NOMO-1 (cell line): ENCODE measurements at regions not wholly inside any gene's neighbourhood (a gene's known extent, or its start where the extent isn't known, plus 50 kb on each side); places are given as distances from the start of the nearest gene placed in this dataset.
A peak's percentile ranks its signal among the peaks of the same experiment; 100 is the strongest.

Experiments
- DNase-seq, 2 experiments: peaks; one replicate each; lab custom pipeline; 2025; ENCODE audit not compliant: unreplicated experiment in 2 of 2; lab: John Stamatoyannopoulos, UW

DNA sequence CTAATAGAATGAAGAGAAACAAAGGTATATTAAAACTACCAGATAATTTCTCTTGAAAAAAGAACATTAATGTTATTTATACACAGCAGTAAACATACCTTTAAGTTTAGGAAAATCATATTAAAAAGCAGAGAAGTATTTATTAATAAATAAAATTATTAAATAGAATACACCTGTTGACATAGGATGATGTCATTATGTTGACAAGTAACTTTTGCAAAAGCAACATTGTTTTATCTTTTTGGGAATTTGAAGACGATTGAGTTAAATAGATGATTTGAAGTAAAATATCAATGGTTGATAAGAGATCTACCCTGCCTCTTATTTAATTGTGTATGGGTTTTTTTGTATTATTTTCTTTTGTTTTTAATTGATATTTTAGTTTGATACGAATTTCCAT, 711.1 kb upstream of the NUDT12 start:
- no peak for DNase-seq

DNA sequence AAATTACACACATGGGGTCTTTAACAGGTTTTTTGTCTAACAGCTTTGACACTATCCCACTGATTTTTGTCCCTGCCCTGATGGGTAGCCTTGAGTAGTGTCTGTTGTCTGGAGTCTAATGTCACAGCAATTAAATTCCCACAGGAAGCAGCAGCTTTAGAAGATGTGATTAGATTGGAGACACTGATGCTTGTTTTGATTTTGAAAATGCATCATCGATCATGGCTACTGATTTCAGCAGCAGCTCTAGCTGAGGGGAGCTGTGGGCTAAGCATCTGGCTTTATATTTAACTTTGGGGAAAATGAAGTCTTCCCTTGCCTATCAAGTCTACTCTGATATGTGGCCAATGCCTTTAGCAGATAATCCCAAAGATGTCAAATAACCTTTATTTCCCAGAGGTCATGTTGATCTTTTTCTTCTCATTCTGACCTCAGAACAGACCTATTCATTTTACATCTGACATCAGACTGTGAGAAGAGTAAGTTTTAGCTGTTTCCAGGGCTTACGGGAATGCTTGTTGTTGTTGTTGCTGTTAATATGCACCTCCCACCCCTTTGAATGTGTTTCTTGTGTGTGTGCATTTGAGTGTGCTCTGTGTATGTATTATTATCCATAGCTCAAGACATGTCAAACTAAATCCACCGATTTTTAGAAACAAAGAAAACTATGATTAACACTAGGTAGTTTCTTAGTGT, 704.9 kb upstream of the NUDT12 start:
- no peak for DNase-seq

DNA sequence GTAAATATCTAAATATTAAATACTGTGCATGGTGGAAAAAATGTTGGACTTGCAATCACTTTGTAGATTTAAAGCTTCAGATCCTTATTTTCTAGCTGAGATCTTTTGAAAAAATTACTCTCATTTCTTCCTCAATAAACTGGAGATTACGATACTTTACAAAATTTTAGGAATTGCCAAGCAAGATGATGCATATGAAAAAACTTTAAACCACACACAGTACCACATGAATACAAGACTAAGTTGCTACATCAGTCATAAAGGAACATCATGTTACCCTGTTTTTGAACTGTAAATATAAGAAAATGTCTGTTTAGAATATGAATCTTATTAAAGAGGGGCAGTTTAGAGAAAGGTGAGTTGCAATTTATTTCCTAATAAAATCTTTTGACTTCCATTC, 703.6 kb upstream of the NUDT12 start:
- no peak for DNase-seq

DNA sequence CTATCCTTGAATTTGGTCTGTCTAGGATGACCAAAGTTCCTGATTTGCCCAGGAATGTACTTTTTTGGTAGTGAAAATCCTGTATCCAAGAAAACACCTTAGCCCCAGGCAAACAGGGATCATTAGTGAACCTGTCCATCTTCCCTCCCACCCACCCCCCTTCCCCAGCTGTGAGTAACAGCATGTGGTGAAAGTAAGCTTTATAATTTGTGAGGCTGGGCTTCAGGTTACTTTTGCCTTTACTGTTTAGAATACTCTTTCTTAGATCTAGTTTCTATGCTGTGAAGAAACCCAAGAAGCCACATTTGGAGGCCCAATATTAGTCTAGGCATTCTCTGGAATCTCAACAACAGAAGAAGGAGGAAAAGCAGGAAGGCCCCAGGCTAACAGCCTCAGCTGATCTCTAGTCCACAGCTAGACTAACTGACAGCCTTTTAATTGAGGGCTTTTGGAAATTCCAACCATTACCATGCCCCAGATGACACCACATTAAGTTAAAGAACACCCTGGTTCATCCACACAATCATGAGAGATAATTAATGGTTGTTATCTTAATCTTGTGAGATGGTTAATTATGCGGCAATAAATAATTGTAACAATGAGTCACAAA, 703.0 kb upstream of the NUDT12 start:
- DNase-seq = no peak

DNA sequence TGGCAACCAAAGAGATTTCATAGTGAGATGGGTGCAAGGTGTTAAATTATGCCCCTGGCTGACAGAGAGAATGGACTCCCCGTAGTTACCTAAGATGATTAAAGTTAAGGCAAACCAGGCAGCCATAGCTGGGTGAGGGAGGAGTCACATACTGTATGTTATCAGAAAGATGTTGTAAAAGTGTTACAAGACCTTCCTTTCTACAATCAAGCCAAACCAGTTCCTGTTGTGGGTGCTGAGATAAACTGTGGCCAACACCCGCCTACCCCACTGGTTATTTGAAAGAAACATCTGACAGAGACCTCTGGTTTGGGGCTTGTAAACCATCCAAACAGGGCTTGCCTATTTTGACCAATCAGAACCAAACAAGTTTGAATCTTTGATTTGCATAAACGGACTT, 684.7 kb upstream of the NUDT12 start:
- no peak for DNase-seq

DNA sequence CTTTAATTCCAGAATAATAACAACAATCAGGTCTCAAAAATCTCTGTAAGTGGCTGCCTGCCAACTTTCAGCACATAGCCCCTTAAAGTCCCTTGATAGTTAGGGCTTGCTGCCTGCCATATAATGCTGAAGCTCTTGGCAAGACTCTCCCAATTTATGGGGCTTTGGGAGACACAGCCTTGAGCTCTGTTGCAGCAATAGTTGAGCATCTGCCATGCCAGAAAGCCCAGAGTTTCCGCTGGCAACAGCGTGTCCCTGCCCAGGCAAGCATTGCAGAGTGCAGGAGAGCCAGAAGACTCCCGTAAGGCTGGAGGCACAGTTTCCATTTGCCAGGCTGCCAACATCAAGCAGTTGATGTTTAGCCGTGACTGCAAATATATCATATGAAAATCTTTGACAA, 678.5 kb upstream of the NUDT12 start:
- DNase-seq = no peak

DNA sequence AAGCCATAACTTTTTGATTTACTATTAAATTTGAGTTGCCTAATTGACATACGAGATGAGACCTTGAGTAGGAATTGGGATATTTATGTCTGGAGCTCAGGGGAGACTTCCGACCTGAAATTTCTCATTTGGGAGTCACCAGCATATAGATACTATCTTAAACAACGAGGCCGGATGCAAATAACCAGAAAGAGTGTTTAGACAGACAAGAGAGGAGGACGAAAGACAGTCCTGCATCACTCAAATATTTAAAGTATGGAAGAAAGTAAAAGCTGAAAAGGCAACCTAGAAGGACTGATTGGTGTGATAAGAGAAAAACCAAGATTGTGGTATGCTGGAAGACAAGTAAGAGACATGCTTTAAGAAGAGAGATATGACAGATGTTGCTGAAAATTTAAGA, 675.0 kb upstream of the NUDT12 start:
- no peak for DNase-seq

DNA sequence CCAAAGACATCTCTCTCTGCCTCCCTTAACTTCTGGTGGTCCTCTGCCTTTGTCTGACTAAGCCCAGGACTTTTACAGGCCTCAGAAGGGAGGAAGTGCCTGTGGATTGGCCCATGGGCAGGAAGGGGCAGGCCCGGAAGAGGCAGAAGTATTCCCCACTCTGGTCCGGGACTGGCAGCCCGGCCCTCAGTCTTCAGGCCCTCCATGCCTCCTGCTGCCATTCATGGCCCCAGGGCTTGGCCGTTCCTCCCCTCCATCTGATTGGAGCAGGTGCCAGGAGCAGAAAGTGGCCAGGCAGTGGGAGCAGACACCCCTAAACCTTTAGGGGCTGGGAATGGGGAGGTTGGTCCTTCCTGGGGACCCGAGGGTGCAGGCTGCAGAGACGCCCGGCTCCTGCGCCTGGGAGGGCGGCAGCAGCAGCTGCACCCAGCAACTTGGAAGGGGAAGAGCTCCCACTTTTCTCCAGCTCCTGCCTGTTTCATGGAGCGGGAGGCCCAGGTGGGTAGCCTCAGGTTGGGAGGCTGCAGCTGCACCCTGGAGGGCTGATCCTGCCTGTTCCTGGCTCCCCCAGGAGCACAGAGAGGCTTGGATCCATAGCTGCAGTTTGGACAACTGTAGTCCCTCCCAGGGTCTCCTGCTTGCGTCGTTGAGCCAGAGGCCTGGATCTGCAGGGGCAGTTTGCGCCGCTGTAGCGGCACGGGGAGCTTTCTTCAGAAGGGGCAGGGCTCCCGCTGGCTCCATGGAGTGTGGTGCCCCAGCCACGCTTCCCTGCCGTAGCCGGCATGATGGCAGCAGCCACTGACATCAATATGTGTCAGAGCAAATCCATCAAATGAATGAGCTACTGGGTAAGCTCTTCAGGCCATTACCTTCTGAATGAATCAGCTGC, 661.5 kb upstream of the NUDT12 start:
- no peak for DNase-seq

DNA sequence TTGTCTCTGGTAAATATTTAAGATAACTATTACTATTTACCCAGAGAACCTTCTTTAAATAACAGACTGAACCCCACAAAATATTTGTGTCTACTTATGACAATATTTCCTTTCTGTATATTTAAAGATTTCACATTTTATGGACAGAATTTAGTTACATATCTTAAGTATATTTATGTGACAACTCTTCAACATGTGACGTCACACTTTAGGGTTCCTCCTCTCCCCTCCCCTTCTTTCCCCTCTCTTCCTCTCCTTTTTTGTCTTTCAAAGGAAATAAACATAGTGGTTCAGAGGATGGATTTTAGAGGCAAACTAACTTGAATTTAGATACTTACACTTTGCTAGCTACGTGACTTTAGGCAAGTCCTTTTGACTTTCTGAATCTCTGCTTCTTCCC, 655.6 kb upstream of the NUDT12 start:
- DNase-seq = no peak

DNA sequence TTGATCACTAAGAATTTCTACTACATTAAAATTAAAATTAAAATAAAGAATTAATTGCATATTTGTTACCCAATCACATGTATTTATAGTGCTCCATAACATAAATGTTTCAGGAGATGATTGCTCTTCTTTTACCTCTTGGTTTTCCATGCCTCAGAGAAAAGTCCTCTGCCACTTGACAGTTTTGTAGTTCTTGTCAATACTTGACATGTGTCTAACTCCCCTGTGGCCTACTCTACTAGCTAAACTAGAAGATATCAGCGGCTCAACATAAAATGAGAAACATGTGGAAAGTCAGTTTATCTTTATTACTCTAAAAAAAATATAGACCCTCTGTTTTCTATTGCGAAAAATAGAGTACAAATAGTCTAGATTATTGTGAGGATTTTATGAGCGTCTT, 650.6 kb upstream of the NUDT12 start:
- DNase-seq = no peak

DNA sequence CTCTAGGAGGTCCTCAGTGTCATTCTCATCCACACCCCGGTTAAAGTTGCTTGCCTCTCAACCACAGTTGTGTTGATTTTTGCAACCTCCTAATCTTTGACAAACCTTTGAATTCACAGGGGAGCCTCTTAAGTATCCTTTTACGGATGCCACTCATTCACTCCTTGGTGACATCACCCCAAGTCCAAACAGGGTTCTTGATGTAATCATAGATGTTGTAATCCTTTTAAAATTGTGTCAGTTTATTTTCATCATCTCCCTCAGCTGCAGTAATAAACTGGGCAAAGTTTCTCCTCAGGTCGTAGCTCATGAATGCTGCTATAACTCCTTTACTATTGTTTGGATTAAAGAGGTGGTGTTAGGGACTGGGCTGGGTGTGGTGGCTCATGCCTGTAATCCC, 637.2 kb upstream of the NUDT12 start:
- no peak for DNase-seq

DNA sequence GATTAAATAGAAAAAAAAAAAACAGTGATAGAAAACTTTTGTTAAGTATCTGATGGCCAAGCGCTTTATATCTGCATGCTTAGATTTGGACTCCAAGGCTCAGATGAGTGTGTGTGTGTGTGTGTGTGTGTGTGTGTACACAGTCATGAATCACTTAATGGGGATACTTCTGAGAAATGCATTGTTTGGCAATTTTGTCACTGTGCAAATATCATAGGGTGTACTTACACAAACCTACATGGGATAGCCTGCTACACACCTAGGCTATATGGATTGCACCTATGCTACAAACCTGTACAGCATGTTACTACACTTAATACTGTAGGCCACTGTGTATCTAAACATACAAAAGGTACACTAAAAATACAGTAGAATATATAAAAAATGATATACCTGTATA, 635.6 kb upstream of the NUDT12 start:
- DNase-seq = no peak

DNA sequence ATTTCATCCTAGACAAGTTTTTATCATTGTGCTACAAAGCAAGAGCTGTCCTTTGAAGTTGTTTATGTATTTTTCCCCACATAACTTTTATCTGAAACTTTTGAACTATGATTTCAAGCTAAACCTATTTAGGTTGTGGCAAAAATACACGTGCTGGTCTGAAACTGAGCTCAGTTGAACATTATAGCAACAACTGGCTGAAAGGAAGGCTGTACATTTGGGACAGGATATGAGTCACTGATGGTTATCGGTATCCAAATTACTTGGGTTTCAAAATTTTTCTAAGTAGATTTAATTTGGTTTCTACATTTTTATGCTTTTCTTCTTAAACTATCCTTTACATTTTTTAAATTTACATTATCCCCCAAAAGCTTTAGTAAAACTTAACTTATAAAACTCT, 627.3 kb upstream of the NUDT12 start:
- DNase-seq = peak; percentile 33 to 71

DNA sequence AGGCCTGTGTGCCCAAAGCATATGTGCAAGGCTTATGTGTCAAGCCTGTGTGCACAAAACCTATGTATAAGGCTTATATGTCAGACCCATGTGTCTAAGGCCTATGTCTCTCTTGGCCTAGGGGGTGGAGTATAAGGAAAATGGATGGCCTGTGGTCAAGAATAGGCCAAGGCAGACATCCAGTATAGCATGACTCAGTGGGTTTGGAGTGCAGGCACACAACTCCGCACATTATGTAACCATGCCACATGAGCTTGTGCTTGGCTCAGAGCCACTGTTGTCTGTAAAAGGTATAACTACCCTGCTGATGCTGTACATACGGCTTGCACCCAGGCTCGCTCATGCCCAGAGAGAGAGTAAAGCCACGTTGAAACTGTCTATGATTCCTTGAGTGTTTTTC, 626.4 kb upstream of the NUDT12 start:
- no peak for DNase-seq

DNA sequence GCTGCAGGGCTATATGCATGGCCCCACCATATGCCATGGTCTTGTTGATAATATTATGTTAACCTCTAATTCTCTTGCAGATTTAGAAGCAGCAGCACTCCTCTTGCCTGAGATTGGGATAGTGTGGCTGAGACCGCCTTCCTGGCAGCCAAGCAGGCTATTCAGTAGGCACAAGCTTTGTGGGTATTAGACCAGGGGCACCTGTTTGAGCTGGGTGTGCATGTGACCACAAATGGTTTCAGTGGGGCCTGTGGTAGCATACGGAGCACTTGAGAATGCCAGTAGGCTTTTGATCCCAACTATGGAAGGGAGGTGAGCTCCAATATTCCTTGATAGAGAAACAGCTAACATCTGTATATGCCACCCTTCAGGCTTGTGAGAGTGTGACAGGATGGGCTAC, 625.1 kb upstream of the NUDT12 start:
- DNase-seq = no peak

DNA sequence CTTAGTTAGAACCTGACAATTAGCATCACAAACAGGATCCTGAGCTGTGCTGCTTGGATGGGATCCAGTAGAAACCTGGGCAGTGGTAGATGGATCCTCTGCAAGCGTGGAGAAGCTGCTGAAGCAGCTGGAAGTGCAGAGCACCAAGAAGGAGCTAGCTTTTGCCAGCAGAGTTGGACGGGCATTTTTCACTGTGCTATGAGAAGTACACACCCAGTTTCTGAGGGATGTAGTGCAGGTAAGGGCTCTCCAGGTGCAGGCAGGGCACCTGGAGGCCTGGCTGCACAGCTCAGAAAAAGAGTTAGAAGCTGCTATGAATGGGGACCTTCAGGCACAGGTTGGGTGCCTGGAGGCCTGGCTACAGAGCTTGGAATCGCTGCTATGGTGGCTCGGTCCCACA, 623.9 kb upstream of the NUDT12 start:
- DNase-seq = no peak

DNA sequence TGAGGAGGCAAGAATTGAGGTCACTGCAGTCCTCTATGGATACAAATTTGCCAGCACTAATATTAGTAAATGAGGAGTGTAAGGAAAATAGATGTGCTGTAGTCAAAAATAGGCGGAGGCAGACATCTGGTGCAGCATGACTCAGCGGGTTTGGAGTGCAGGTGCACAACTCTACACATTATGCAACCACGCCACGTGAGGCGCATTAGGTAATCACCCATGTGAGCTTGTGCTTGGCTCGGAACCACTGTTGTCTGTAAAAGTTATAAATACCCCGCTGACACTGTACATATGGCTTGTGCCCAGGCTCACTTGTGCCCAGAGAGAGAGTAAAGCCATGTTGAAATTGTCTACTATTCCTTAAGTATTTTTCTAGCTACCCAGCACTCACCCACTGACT, 623.5 kb upstream of the NUDT12 start:
- DNase-seq = no peak

DNA sequence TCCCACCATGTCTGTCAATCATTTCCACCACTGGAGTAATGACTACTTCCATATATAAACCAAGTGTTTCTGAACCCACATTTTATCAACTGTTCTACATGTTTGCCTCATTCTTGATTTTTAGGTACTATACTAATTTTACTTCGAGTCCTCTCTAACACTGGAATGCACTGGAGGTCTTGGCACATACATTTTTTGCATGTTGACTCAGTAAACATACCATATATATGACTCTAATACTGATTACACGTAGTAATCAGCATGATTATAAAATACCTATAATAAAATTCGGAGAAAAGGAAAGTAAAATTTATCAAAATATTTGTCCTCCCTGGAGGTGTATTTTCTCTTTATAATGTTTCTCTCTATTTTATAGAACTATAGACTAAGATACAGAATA, 621.7 kb upstream of the NUDT12 start:
- DNase-seq = no peak

DNA sequence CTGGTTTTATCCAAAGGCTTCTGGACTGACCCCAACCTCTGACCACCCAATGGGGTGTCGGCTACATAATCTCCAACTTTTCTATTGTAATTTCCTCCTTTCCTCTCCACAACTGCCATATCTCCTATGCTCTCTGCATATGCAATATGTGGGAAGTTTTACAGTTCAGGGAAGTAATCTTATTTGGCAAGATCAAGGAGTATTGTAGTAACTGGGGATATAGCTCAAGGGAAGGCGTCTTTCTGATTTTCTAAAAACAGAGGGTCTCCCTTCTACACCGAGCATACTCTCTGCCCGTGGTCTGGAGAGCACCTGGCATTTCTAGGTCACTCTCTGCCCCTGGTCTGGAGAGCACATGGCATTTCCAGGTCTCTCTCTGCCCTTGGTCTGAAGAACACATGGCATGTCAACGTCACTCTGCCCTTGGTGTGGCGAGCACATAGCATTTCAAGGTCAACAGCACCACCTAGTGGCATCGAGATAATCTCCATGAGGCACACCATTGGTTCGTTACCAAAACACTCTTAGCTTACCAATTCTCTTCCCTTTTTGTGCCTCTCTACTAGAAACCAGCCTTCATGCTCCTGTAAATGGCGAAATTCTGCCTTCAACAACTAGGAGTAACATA, 616.4 kb upstream of the NUDT12 start:
- peak; percentile 72 to 75 for DNase-seq

DNA sequence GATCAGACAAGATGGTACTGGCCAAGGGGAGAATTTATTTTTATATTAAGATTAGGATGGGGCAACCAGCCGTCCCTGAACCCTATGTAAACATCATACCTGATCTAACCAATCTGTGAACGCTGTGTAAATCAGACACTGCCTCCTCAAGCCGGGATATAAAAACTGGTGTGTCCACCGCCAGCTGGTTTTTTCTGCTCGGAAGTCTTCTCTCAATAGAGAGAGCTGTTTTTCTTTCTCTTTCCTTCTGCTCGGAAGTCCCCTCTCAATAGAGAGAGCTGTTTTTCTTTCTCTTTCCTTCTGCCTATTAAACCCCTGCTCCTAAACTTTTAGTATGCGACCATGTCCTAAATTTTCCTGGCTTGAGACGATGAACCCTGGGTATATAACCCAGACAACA, 615.5 kb upstream of the NUDT12 start:
- no peak for DNase-seq

DNA sequence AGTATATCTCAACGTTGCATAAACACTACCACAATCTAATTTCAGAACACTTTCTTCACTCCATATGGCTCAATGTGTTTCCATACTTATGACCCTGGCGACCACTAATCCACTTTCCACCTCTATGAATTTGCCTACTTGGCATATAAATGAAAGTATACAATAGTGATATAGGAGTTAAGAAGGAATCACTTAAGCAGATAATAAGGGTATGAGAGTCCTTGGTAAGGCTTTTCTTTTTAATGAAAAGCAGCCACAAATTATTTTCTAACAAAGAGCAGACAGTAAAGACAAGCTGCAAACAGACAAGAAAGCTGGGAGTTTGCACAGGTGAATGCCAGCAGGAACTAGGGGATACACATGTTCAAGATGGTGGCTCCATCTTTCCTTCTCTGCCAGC, 615.1 kb upstream of the NUDT12 start:
- no peak for DNase-seq

DNA sequence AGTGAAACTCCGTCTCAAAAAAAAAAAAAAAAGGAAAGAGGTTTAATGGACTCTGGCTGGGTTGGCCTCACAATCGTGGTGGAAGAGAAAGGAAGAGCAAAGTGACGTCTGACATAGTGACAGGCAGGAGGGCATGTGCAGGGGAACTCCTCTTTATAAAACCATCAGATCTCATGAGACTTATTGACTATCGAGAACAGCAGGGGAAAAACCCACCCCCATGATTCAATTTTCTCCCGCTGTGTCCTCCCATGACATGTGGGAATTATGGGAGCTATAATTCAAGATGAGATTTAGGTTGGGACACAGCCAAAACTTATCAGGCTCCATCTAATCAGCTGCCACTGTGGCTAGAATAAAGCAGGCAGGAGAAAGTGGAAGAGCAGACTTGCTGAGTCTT, 610.4 kb upstream of the NUDT12 start:
- no peak for DNase-seq
